CD4-positive, alpha-beta memory T cell (primary cell): ENCODE measurements at regions not wholly inside any gene's neighbourhood (a gene's known extent, or its start where the extent isn't known, plus 50 kb on each side); places are given as distances from the start of the nearest gene placed in this dataset.
A peak's percentile ranks its signal among the peaks of the same experiment; 100 is the strongest.

Experiments
- CTCF ChIA-PET: fragments of 350-600 bp; sonication (Branson Sonifier 250); formaldehyde crosslinking; loops from one replicate; lab custom pipeline; 2021; ENCODE audit warnings: inconsistent platforms; ENCODE audit not compliant: partially characterized antibody; lab: Charles Lee
- POLR2A ChIA-PET: fragments of 350-600 bp; sonication (Branson Sonifier 250); formaldehyde crosslinking; loops from one replicate; lab custom pipeline; 2021; ENCODE audit not compliant: partially characterized antibody; lab: Charles Lee
- DNase-seq, 5 donors: peaks; one replicate each; pipeline versions ENCODE4 v3.0.0 to v3.0.0-alpha.2; 2020 to 2022; ENCODE audit warnings: mixed read lengths in 1 of 5
- H3K27ac ChIP-seq: one replicate; pipeline ENCODE4 v1.7.0; 2013; ENCODE audit warnings: low read depth, low read length
- H3K27me3 ChIP-seq: 2 replicates; pipeline ENCODE4 v1.7.0; 2013; ENCODE audit warnings: mild to moderate bottlenecking, low read length, moderate library complexity; ENCODE audit not compliant: insufficient read depth
- H3K36me3 ChIP-seq: 2 replicates; pipeline ENCODE4 v1.7.0; 2013; ENCODE audit warnings: mild to moderate bottlenecking, low read length, moderate library complexity; ENCODE audit not compliant: insufficient read depth
- H3K4me1 ChIP-seq: 2 replicates; pipeline ENCODE4 v1.7.0; 2013; ENCODE audit warnings: mild to moderate bottlenecking, low read length, moderate library complexity; ENCODE audit not compliant: insufficient read depth
- H3K4me3 ChIP-seq, 2 donors: one replicate each; pipeline ENCODE4 v1.7.0; 2013; ENCODE audit warnings: low read length in 2 of 2, mild to moderate bottlenecking in 1 of 2
- H3K9me3 ChIP-seq, 2 donors: one replicate each; pipeline ENCODE4 v1.7.0; 2013; ENCODE audit warnings: low read length in 2 of 2, control low read depth in 1 of 2; ENCODE audit not compliant: control insufficient read depth in 1 of 2
- H3K27ac Mint-ChIP-seq, 7 donors: one replicate each; pipeline ENCODE4 v1.8.0; 2020 to 2021; ENCODE audit warnings: mixed read lengths in 7 of 7, mild to moderate bottlenecking in 6 of 7, inconsistent platforms in 3 of 7, moderate library complexity in 3 of 7
- H3K27me3 Mint-ChIP-seq, 2 donors: one replicate each; pipeline ENCODE4 v1.8.0; 2020 to 2021; ENCODE audit warnings: mixed read lengths in 2 of 2
- H3K36me3 Mint-ChIP-seq, 2 donors: one replicate each; pipeline ENCODE4 v1.8.0; 2020 to 2021; ENCODE audit warnings: mixed read lengths in 2 of 2, inconsistent platforms in 1 of 2, mild to moderate bottlenecking in 1 of 2
- H3K4me1 Mint-ChIP-seq, 4 donors: one replicate each; pipeline ENCODE4 v1.8.0; 2020 to 2021; ENCODE audit warnings: mixed read lengths in 4 of 4, mild to moderate bottlenecking in 1 of 4
- H3K4me3 Mint-ChIP-seq, 8 donors: one replicate each; pipeline ENCODE4 v1.8.0; 2020 to 2021; ENCODE audit warnings: mixed read lengths in 8 of 8, mild to moderate bottlenecking in 7 of 8, moderate library complexity in 6 of 8, inconsistent platforms in 3 of 8
- H3K9me3 Mint-ChIP-seq, 8 donors: one replicate each; pipeline ENCODE4 v1.8.0; 2020 to 2021; ENCODE audit warnings: mixed read lengths in 8 of 8, mild to moderate bottlenecking in 5 of 8, inconsistent platforms in 3 of 8, moderate library complexity in 1 of 8
- intact Hi-C: fragments of 100-400 bp; cut with micrococcal nuclease; formaldehyde crosslinking; loops from one replicate; pipeline ENCODE4 v1.15.1; 2023

DNA sequence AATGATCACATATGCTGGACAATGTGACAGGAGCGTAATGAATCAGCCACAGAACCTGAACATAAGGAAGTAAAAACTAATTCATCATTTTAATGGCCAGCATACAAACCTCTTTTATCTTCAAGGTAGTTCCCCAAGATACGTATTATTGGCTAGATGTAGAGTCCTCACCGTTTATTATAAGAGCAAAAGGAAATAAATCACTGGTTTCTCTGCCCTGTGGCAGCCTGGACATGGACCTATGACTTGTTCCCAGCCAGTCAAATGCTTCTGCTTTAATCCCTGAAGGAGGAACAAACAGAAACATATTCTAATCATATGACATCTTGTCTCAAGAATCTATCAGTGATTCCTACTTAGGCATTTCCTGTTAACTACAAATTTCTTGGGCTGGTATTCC lies 86.8 kb upstream of the FAM241A start:
- Mint-ChIP-seq H3K36me3 (no peaks in the 10 kb centered on the region), H3K4me1 (peaks cover 0 to 3% (median 0%) of the 10 kb centered on the region in 4 donors), H3K9me3 (peaks cover 0 to 2% (median 0%) of the 10 kb centered on the region in 8 donors), H3K27ac (no peak overlapping the region), H3K4me3 (no peak overlapping the region), H3K27me3 (peaks cover 2 to 4% of the 10 kb centered on the region in 2 donors)
- ChIA-PET CTCF (no interaction called here), POLR2A (no interaction called here)
- Histone ChIP-seq H3K36me3 (no peaks in the 10 kb centered on the region), H3K4me1 (no peaks in the 10 kb centered on the region), H3K4me3 (no peak overlapping the region), H3K27ac (no peak overlapping the region), H3K27me3 (no peaks in the 10 kb centered on the region), H3K9me3 (no peaks in the 10 kb centered on the region)
- DNase-seq, result no peak
- intact Hi-C loops, result no loop called here

DNA sequence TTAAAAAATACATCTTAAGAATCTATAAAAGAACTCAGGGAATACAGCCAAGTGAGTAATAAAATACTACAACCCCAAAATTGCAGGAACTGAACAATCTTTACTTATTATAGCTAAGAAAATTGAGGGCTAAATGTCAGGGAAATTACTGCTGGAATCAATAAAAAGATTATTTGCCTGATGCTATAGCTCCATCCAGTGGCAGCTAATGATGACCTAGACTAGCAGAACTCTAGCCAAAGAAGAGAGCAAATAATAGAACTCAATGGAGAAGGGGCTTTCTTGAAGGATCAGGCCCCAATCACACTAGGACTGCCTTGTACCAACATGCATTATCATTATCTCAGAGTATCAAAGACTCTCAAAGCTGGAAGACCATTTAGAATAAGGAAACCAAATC lies 85.0 kb upstream of the FAM241A start:
- Histone ChIP-seq H3K4me1 (no peaks in the 10 kb centered on the region), H3K27ac (no peak overlapping the region), H3K36me3 (no peaks in the 10 kb centered on the region), H3K27me3 (no peaks in the 10 kb centered on the region), H3K4me3 (no peak overlapping the region), H3K9me3 (no peaks in the 10 kb centered on the region)
- no peak for DNase-seq
- peaks cover 5 to 7% of the 10 kb centered on the region in 2 donors for H3K27me3 Mint-ChIP-seq
- H3K36me3 Mint-ChIP-seq, result no peaks in the 10 kb centered on the region
- no peak overlapping the region for H3K27ac Mint-ChIP-seq
- intact Hi-C loops, result no loop called here
- ChIA-PET POLR2A (no interaction called here), CTCF (no interaction called here)
- H3K4me1 Mint-ChIP-seq, result peaks cover 0 to 3% (median 0%) of the 10 kb centered on the region in 4 donors
- peaks cover 0 to 2% (median 0%) of the 10 kb centered on the region in 8 donors for H3K9me3 Mint-ChIP-seq
- H3K4me3 Mint-ChIP-seq, result no peak overlapping the region

DNA sequence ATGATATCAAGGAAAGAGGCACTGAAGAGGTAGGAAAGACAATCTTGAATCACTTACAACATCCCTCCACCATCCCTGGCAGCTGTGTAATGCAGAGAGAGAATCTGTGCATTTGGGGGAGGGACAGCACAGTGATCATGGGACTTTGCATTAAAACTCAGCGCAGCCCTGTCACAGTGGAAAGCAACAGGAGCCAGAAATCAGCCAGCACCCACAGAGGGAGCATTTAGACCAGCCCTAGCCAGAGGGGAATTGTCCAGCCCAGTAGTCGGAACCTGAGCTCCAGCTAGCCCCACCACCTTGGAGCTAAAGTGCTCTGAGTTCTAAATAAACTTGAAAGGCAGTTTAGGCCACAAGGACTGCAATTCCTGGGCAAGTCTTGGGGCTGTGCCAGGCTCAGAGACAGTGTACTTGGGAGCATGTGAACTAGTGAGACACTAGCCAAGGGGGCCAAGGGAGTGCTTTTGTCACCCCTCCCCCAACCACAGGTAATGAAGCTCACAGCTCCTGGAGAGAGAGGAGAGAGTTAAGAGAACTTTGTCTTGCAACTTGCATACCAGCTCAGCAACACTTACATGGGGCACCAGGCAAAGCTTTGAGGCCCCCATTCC lies 83.9 kb upstream of the FAM241A start:
- peaks cover 8 to 10% of the 10 kb centered on the region in 2 donors for H3K27me3 Mint-ChIP-seq
- H3K4me1 Mint-ChIP-seq, result peaks cover 0 to 3% (median 0%) of the 10 kb centered on the region in 4 donors
- Histone ChIP-seq H3K4me3 (no peak overlapping the region), H3K27ac (no peak overlapping the region), H3K36me3 (no peaks in the 10 kb centered on the region), H3K4me1 (no peaks in the 10 kb centered on the region), H3K9me3 (no peaks in the 10 kb centered on the region), H3K27me3 (no peaks in the 10 kb centered on the region)
- no peaks in the 10 kb centered on the region for H3K36me3 Mint-ChIP-seq
- CTCF ChIA-PET, result no interaction called here
- H3K27ac Mint-ChIP-seq, result no peak overlapping the region
- H3K4me3 Mint-ChIP-seq, result no peak overlapping the region
- no peak for DNase-seq
- POLR2A ChIA-PET, result no interaction called here
- intact Hi-C loops, result no loop called here
- H3K9me3 Mint-ChIP-seq, result peaks cover 0 to 2% (median 0%) of the 10 kb centered on the region in 8 donors

DNA sequence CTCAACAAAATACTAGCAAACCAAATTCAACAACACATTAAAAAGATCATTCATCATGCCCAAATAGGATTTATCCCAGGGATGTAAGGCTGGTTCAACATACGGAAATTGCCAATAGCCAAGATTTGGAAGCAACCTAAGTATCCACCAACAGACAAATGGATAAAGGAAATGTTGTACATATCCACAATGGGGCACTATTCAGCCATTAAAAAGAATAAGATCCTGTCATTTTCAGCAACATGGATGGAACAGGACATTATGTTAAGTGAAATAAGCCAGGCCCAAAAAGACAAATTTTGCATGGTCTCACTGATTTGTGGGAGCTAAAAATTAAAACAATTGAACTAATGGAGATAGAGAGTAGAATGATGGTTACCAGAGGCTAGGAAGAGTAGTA lies 82.0 kb upstream of the FAM241A start:
- H3K4me1 ChIP-seq, result no peaks in the 10 kb centered on the region
- DNase-seq, result no peak
- intact Hi-C loops, result no loop called here
- H3K36me3 ChIP-seq, result no peaks in the 10 kb centered on the region
- H3K9me3 ChIP-seq, result no peaks in the 10 kb centered on the region
- H3K4me1 Mint-ChIP-seq, result no peaks in the 10 kb centered on the region
- no peak overlapping the region for H3K4me3 ChIP-seq
- ChIA-PET POLR2A (no interaction called here), CTCF (interaction anchor here (1.0 kb wide), 1 partner anchor 11 kb away, joined by 4 read pairs; no protein-coding TSS in a partner anchor)
- no peaks in the 10 kb centered on the region for H3K36me3 Mint-ChIP-seq
- no peak overlapping the region for H3K27ac ChIP-seq
- H3K27me3 Mint-ChIP-seq, result peaks cover 15 to 17% of the 10 kb centered on the region in 2 donors
- H3K27ac Mint-ChIP-seq, result no peak overlapping the region
- peaks cover 0 to 2% (median 0%) of the 10 kb centered on the region in 8 donors for H3K9me3 Mint-ChIP-seq
- H3K4me3 Mint-ChIP-seq, result no peak overlapping the region
- no peaks in the 10 kb centered on the region for H3K27me3 ChIP-seq

DNA sequence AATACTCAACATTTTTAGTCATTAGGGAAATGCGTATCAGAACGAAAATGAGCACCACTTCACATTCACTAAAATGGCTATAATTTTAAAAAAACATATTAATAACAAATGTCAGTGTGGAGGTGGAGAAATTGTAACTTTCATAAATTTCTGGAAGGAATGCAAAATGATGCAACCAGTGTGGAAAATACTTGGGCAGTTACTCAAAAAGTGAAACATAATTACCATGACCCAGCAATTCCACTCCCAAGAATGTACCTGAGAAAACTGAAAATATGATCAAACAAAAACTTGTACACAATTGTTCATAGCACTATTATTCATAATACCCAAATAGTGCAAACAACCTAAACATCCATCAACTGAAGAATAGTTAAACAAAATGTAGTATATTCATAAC lies 76.1 kb upstream of the FAM241A start:
- Histone ChIP-seq H3K27ac (no peak overlapping the region), H3K4me3 (no peak overlapping the region), H3K36me3 (no peaks in the 10 kb centered on the region), H3K9me3 (no peaks in the 10 kb centered on the region), H3K27me3 (no peaks in the 10 kb centered on the region), H3K4me1 (no peaks in the 10 kb centered on the region)
- intact Hi-C loops, result no loop called here
- ChIA-PET POLR2A (no interaction called here), CTCF (interaction anchor here (0.9 kb wide), 1 partner anchor 31 kb away, joined by 3 read pairs; no protein-coding TSS in a partner anchor)
- Mint-ChIP-seq H3K9me3 (peaks cover 0 to 20% (median 12%) of the 10 kb centered on the region in 8 donors), H3K4me3 (no peak overlapping the region), H3K27me3 (peaks cover 20 to 25% of the 10 kb centered on the region in 2 donors), H3K4me1 (no peaks in the 10 kb centered on the region), H3K27ac (no peak overlapping the region), H3K36me3 (no peaks in the 10 kb centered on the region)
- DNase-seq, result no peak

DNA sequence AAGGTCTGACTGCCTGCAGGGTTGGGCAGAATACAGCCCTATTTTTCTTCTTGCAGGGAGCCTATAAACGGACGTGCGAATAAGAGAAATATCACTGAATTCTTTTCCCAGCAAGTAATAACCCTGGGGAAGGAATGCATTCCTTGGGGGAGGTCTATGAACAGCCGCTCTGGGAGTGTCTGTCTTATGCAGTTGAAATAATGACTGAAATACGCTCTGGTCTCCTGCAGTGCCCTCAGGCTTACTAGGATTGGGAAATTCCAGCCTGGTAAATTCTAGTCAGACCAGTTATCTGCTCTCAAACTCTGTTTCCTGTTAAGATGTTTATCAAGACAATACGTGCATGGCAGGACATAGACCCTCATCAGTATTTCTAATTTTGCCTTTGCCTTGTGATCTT lies 72.1 kb upstream of the FAM241A start:
- Histone ChIP-seq H3K4me3 (no peak overlapping the region), H3K27ac (no peak overlapping the region), H3K27me3 (no peaks in the 10 kb centered on the region), H3K9me3 (no peaks in the 10 kb centered on the region), H3K36me3 (no peaks in the 10 kb centered on the region), H3K4me1 (no peaks in the 10 kb centered on the region)
- Mint-ChIP-seq H3K4me3 (no peak overlapping the region), H3K36me3 (no peaks in the 10 kb centered on the region), H3K27ac (no peak overlapping the region), H3K27me3 (peaks cover 7 to 13% of the 10 kb centered on the region in 2 donors), H3K9me3 (peaks cover 0 to 24% (median 12%) of the 10 kb centered on the region in 8 donors), H3K4me1 (no peaks in the 10 kb centered on the region)
- no peak for DNase-seq
- intact Hi-C loops, result no loop called here
- ChIA-PET POLR2A (no interaction called here), CTCF (no interaction called here)

DNA sequence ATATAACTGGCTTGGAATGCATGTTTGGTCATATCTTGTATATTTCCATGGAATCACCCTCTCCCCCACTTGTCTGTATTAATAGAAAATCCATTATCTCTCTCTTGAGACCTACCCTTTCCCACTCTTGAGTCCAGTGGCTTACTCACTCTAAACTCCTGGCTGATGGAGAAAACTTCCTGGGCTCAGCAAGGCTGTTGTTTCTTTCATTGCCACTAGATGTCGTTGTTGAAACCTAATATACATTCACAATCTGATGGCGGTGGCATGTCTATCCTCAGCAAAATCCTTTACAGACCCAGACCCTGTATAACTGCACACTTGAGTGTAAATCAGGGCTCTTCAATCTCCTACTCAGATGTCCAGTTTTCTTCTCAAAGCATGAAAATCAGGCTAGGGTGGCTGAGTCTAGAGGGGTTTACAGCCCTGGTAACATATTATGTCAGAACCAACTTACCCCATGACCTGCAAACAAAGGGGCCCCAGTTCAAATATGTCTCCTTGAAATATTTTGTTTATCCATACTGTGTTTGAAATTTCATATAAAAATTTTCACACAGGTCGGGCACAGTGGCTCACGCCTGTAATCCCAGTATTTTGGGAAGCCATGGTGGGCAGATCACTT lies 70.0 kb upstream of the FAM241A start:
- Mint-ChIP-seq H3K4me3 (no peak overlapping the region), H3K27me3 (peaks cover 6% of the 10 kb centered on the region in 2 donors), H3K36me3 (no peaks in the 10 kb centered on the region), H3K27ac (no peak overlapping the region), H3K4me1 (no peaks in the 10 kb centered on the region), H3K9me3 (peaks cover 0 to 24% (median 12%) of the 10 kb centered on the region in 8 donors)
- no peaks in the 10 kb centered on the region for H3K36me3 ChIP-seq
- ChIA-PET CTCF (interaction anchor here (0.8 to 1.4 kb wide), 4 partner anchors 19 to 691 kb away, joined by 3 to 8 read pairs (median 3); no protein-coding TSS in a partner anchor), POLR2A (no interaction called here)
- no peaks in the 10 kb centered on the region for H3K27me3 ChIP-seq
- intact Hi-C loops, result loop anchor here (1.0 kb wide), 1 partner anchor 448 kb away; no protein-coding TSS in a partner anchor
- DNase-seq, result peak in 4 of 5 donors; percentile 17 to 37 (median 26)
- H3K9me3 ChIP-seq, result no peaks in the 10 kb centered on the region
- H3K4me1 ChIP-seq, result no peaks in the 10 kb centered on the region
- H3K4me3 ChIP-seq, result no peak overlapping the region
- no peak overlapping the region for H3K27ac ChIP-seq
